Upper lobe of left lung (tissue), 6 donors: ENCODE measurements at regions not wholly inside any gene's neighbourhood (a gene's known extent, or its start where the extent isn't known, plus 50 kb on each side); places are given as distances from the start of the nearest gene placed in this dataset.

Experiments
- ATAC-seq, 2 donors: fragments of 200-7000 bp; cut with Tn5 transposase; one replicate each; pipeline ENCODE4 v1.9.1; 2022; ENCODE audit warnings: mild to moderate bottlenecking in 2 of 2, moderate library complexity in 2 of 2; ENCODE audit not compliant: low FRiP score in 2 of 2
- DNase-seq, 2 donors: peaks; one replicate each; pipeline ENCODE4 v3.0.0-alpha.2; 2019 to 2020
- H3K27ac ChIP-seq, 4 donors: fragments of 200-600 bp; sonication (generic); one replicate each; pipeline ENCODE4 v1.5.1; 2016 to 2019
- H3K27me3 ChIP-seq, 4 donors: fragments of 200-600 bp; sonication (generic); one replicate each; pipeline ENCODE4 v1.5.1; 2017 to 2019
- H3K36me3 ChIP-seq, 4 donors: fragments of 200-600 bp; sonication (generic); one replicate each; pipeline ENCODE4 v1.5.1; 2016 to 2019
- H3K4me1 ChIP-seq, 4 donors: fragments of 200-600 bp; sonication (generic); one replicate each; pipeline ENCODE4 v1.5.1; 2018 to 2019
- H3K4me3 ChIP-seq, 4 donors: fragments of 200-600 bp; sonication (generic); one replicate each; pipeline ENCODE4 v1.5.1; 2017 to 2019; ENCODE audit warnings: mild to moderate bottlenecking in 2 of 4, moderate library complexity in 1 of 4
- H3K9me3 ChIP-seq, 4 donors: fragments of 200-600 bp; sonication (generic); one replicate each; pipeline ENCODE4 v1.5.1; 2018 to 2019
- EP300 ChIP-seq, 4 donors: sonication (generic); formaldehyde crosslinking; IDR thresholded peaks; one replicate each; pipeline ENCODE4 v1.5.1; 2017; ENCODE audit warnings: antibody characterized with exemption in 4 of 4, control low read depth in 2 of 4
- POLR2A ChIP-seq, 4 donors: fragments of 450-650 bp; IDR thresholded peaks; one replicate each; pipeline ENCODE4 v1.5.1; 2016 to 2017; ENCODE audit warnings: antibody characterized with exemption in 4 of 4, mild to moderate bottlenecking in 2 of 4
- POLR2AphosphoS5 ChIP-seq, 2 donors: sonication (generic); formaldehyde crosslinking; IDR thresholded peaks; one replicate each; pipeline ENCODE4 v1.5.1; 2017; ENCODE audit warnings: antibody characterized with exemption in 2 of 2
- WGBS, 2 donors: methylation state at CpG; one replicate each; pipeline ENCODE4 v1.1.5; 2017 to 2018; 5-methylcytosine and 5-hydroxymethylcytosine counted together
- TF ChIP-seq, protein P1 (sequence below), 6 experiments: fragments of 450-650 bp in 4 of 6; fragments of 200-600 bp in 2 of 6; sonication (generic) in 2 of 6; IDR thresholded peaks; one replicate each; pipeline ENCODE4 v1.5.1; 2016 to 2019; ENCODE audit warnings: antibody characterized with exemption in 6 of 6
- donor health status: DM: no; HTN: no; CAD: no; lungs with moderate emphysema.
- donor health status: DM: no; HTN: yes; CAD: no; lungs with severe emphysema.

DNA sequence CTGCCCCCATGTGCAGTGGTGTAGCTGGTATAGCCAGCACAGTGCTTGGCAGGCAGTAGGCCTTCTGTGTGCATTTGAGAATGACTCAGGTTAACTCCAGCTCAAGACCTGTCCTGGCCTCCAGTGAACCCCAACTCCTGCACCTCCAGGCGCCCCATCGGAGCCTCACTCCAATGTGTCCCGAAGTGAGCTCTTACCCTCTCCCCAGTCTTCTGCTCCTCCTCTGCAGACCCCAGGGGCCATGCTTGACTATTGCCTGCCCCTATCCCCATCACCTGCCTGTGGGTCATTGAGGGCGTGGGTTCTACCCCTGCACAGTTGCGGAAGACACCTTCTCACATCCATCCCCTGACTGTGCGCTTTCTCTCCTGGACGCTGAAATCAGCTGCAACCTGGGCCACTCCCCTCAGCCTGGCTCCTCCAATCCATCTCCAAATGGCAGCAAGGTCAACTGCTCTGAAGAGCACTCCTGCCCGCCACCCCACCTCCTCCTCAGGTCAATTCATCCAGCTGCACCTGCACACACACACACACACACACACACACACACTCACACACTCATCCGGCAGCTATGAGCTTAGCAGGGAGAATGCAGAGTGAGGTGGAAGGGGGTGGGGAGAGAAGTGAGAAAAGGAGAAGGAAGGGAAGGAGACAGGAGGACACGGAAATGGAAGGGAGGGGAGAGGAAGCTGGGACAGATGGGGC lies 130.3 kb upstream of the GLI2 start:
- Histone ChIP-seq H3K4me1 (no peaks in the 10 kb centered on the region), H3K9me3 (no peaks in the 10 kb centered on the region), H3K27me3 (no peaks in the 10 kb centered on the region), H3K36me3 (no peaks in the 10 kb centered on the region), H3K4me3 (no peak overlapping the region), H3K27ac (no peak overlapping the region)
- peak in 1 of 2 donors; percentile 64 for DNase-seq
- peak; percentile 28 to 61 for ATAC-seq
- 59 to 67% methylated on average over 8 to 10 of the region's 10 CpGs for WGBS, 2 donors
- TF ChIP-seq, protein P1, sequence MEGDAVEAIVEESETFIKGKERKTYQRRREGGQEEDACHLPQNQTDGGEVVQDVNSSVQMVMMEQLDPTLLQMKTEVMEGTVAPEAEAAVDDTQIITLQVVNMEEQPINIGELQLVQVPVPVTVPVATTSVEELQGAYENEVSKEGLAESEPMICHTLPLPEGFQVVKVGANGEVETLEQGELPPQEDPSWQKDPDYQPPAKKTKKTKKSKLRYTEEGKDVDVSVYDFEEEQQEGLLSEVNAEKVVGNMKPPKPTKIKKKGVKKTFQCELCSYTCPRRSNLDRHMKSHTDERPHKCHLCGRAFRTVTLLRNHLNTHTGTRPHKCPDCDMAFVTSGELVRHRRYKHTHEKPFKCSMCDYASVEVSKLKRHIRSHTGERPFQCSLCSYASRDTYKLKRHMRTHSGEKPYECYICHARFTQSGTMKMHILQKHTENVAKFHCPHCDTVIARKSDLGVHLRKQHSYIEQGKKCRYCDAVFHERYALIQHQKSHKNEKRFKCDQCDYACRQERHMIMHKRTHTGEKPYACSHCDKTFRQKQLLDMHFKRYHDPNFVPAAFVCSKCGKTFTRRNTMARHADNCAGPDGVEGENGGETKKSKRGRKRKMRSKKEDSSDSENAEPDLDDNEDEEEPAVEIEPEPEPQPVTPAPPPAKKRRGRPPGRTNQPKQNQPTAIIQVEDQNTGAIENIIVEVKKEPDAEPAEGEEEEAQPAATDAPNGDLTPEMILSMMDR (IDR thresholded peaks at IDR 0.05): no peak
- TF ChIP-seq EP300 (IDR thresholded peaks at IDR 0.05) (no peak), POLR2A (IDR thresholded peaks at IDR 0.05) (no peak), POLR2AphosphoS5 (IDR thresholded peaks at IDR 0.05) (no peak)

DNA sequence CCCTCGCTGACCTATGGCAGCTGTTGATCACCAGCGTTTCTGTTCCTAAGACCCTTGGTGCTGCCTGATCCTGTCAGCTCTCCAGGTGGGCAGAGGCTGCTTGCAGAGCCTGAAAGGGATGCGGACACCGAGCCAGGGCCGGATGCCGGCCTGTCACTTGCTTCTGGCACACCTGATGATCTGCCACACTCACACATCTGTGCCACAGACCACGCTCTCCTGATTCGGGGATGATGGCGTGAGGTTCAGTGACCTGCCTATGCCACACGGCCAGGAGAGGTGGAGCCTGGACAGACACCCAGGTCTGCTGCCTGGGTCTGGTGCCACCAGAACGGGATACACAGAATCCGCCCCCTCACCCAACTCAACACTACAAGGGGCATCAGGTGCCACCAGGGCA lies 129.4 kb upstream of the GLI2 start:
- Histone ChIP-seq H3K36me3 (no peaks in the 10 kb centered on the region), H3K27ac (no peak overlapping the region), H3K27me3 (no peaks in the 10 kb centered on the region), H3K4me3 (no peak overlapping the region), H3K4me1 (no peaks in the 10 kb centered on the region), H3K9me3 (no peaks in the 10 kb centered on the region)
- WGBS, 2 donors: 71 to 82% methylated on average over 1 to 12 of the region's 12 CpGs
- TF ChIP-seq EP300 (IDR thresholded peaks at IDR 0.05) (no peak), POLR2A (IDR thresholded peaks at IDR 0.05) (no peak), POLR2AphosphoS5 (IDR thresholded peaks at IDR 0.05) (no peak)
- TF ChIP-seq, protein P1 (IDR thresholded peaks at IDR 0.05): no peak
- DNase-seq (no peak), ATAC-seq (no peak)

DNA sequence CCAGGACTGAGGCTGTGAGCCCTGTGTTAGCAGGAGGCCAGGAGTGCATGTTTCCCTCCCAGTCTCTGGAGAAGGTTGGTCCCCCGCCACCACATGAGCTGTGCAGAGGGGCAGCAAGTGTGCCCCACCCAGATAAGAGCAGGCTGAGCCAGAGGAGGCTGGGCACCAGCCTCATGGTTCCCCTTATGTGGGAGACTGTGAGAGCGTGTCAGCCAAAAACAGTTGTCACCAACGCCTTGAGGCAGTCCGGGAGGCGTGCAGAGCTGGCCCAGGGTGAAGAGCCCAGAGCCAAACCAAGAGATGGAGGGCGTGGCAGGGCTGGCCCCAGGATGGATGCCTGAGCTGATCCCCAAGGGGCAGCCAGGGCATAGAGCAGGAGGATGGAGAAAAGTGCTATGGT lies 128.7 kb upstream of the GLI2 start:
- no peak overlapping the region for H3K4me3 ChIP-seq
- 62 to 83% methylated on average over 3 to 5 of the region's 6 CpGs for WGBS, 2 donors
- TF ChIP-seq, protein P1 (IDR thresholded peaks at IDR 0.05): no peak
- no peak for TF ChIP-seq POLR2AphosphoS5 (IDR thresholded peaks at IDR 0.05)
- TF ChIP-seq EP300 (IDR thresholded peaks at IDR 0.05): no peak
- TF ChIP-seq POLR2A (IDR thresholded peaks at IDR 0.05): no peak
- H3K9me3 ChIP-seq: no peaks in the 10 kb centered on the region
- no peaks in the 10 kb centered on the region for H3K27me3 ChIP-seq
- no peaks in the 10 kb centered on the region for H3K36me3 ChIP-seq
- ATAC-seq (peak in 1 of 2 donors; percentile 22), DNase-seq (no peak)
- H3K4me1 ChIP-seq: no peaks in the 10 kb centered on the region
- H3K27ac ChIP-seq: no peak overlapping the region

GRCh38 chr2:120607506-120607905 lies 128.2 kb upstream of the GLI2 start:
- no peaks in the 10 kb centered on the region for H3K36me3 ChIP-seq
- DNase-seq: no peak

More at GRCh38 chr2:120607506-120607905, 128.2 kb upstream of the GLI2 start:
- no peak overlapping the region for H3K27ac ChIP-seq
- H3K9me3 ChIP-seq: no peaks in the 10 kb centered on the region
- no peak for ATAC-seq
- no peaks in the 10 kb centered on the region for H3K27me3 ChIP-seq
- no peaks in the 10 kb centered on the region for H3K4me1 ChIP-seq
- H3K4me3 ChIP-seq: no peak overlapping the region
- WGBS, 2 donors: 69 to 72% methylated on average over 6 to 8 of the region's 8 CpGs
- TF ChIP-seq, protein P1 (IDR thresholded peaks at IDR 0.05): no peak
- TF ChIP-seq EP300 (IDR thresholded peaks at IDR 0.05) (no peak), POLR2AphosphoS5 (IDR thresholded peaks at IDR 0.05) (no peak), POLR2A (IDR thresholded peaks at IDR 0.05) (no peak)
